PC-9 (cell line): ENCODE measurements at regions not wholly inside any gene's neighbourhood (a gene's known extent, or its start where the extent isn't known, plus 50 kb on each side); places are given as distances from the start of the nearest gene placed in this dataset.

Experiments used
- BruUV-seq: library from RNA; stranded (reverse); fragments of 400-500 nt; replicated peaks from 2 replicates; lab custom pipeline; 2021; lab: Mats Ljungman, UMichigan
- CTCF ChIA-PET: fragments of 300-600 bp; sonication (Branson Sonifier 250); formaldehyde crosslinking; loops from one replicate; lab custom pipeline; 2022; ENCODE audit warnings: antibody characterized with exemption; lab: Charles Lee
- POLR2A ChIA-PET: fragments of 300-600 bp; sonication (Branson Sonifier 250); formaldehyde crosslinking; loops from one replicate; lab custom pipeline; 2022; ENCODE audit warnings: antibody characterized with exemption; ENCODE audit not compliant: unreplicated experiment; lab: Charles Lee
- DNase-seq, 2 experiments: peaks; one replicate each; pipeline versions ENCODE4 v3.0.0 to v3.0.0-alpha.2; 2015 to 2022; ENCODE audit warnings: mixed read lengths in 1 of 2
- H2AFZ ChIP-seq: fragments of 200-600 bp; sonication (generic); 2 replicates; pipeline ENCODE4 v1.8.1; 2017; ENCODE audit warnings: antibody characterized with exemption
- H3F3A ChIP-seq: fragments of 200-600 bp; sonication (generic); 2 replicates; pipeline ENCODE4 v1.8.1; 2017; ENCODE audit warnings: antibody characterized with exemption, mild to moderate bottlenecking, low read depth; ENCODE audit not compliant: insufficient read depth
- H3K27ac ChIP-seq: fragments of 200-600 bp; sonication (generic); 2 replicates; pipeline ENCODE4 v1.6.1; 2016; ENCODE audit warnings: mixed run types
- H3K27me3 ChIP-seq: fragments of 200-600 bp; sonication (generic); 2 replicates; pipeline ENCODE4 v1.6.1; 2016; ENCODE audit warnings: low read depth, mixed run types; ENCODE audit not compliant: insufficient read depth
- H3K36me3 ChIP-seq: fragments of 200-600 bp; sonication (generic); 2 replicates; pipeline ENCODE4 v1.6.1; 2016; ENCODE audit warnings: low read depth, mixed run types
- H3K4me1 ChIP-seq: fragments of 200-600 bp; sonication (generic); replicated peaks from 2 replicates; pipeline ENCODE4 v1.6.1; 2016; ENCODE audit warnings: mixed run types; ENCODE audit not compliant: insufficient read depth
- H3K4me2 ChIP-seq: fragments of 200-600 bp; sonication (generic); 2 replicates; pipeline ENCODE4 v1.6.1; 2017; ENCODE audit warnings: mixed run types
- H3K4me3 ChIP-seq: fragments of 200-600 bp; sonication (generic); 2 replicates; pipeline ENCODE4 v1.6.1; 2016; ENCODE audit warnings: mixed run types
- H3K79me2 ChIP-seq: fragments of 200-600 bp; sonication (generic); 2 replicates; pipeline ENCODE4 v1.6.1; 2017; ENCODE audit warnings: low read depth, mixed run types
- H3K9me2 ChIP-seq: fragments of 200-600 bp; sonication (generic); 2 replicates; pipeline ENCODE4 v1.8.1; 2017; ENCODE audit warnings: mild to moderate bottlenecking; ENCODE audit not compliant: insufficient read depth
- H3K9me3 ChIP-seq: fragments of 200-600 bp; sonication (generic); 2 replicates; pipeline ENCODE4 v1.8.1; 2016; ENCODE audit warnings: low read depth; ENCODE audit not compliant: insufficient read depth
- H4K20me1 ChIP-seq: fragments of 200-600 bp; sonication (generic); 2 replicates; pipeline ENCODE4 v1.8.1; 2017; ENCODE audit not compliant: insufficient read depth
- EZH2 ChIP-seq: fragments of 200-600 bp; sonication (generic); IDR thresholded peaks from 2 replicates; pipeline ENCODE4 v1.8.0; 2017; ENCODE audit warnings: antibody characterized with exemption, low read depth
- intact Hi-C: fragments of 100-400 bp; cut with micrococcal nuclease; formaldehyde crosslinking; loops from one replicate; pipeline ENCODE4 v1.10.0; 2022; ENCODE audit not compliant: unreplicated experiment
- TF ChIP-seq, protein P1 (sequence below): fragments of 200-600 bp; sonication (generic); conservative IDR thresholded peaks from 2 replicates; pipeline ENCODE4 v1.6.1; 2017; ENCODE audit warnings: mixed run types, antibody characterized with exemption, mild to moderate bottlenecking, moderate library complexity

DNA sequence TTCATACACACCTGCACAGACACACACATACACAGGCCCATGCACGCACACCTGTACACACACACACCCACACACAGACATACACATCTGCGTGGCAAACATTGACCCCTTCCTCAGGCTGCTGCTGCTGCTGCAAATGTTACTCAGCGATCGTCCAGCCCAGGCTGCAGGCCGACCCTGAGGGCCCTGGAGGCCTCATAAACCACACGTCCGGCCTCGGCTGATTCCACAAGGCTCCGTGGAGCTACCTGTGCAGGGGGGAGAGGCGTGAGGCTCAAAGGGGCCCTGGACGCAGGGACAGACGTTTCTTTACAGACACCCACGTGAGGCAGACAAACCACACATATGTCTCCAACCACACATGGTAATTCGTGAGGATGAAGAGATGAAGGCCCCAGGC is 53.9 kb upstream of the PPP2R3B start:
- Histone ChIP-seq H4K20me1 (no peaks in the 10 kb centered on the region), H2AFZ (no peak overlapping the region), H3K27me3 (peaks cover 74% of the 10 kb centered on the region), H3K27ac (no peak overlapping the region), H3K36me3 (no peaks in the 10 kb centered on the region), H3K4me1 (no peaks in the 10 kb centered on the region), H3K79me2 (no peaks in the 10 kb centered on the region), H3K9me2 (no peaks in the 10 kb centered on the region), H3F3A (no peaks in the 10 kb centered on the region), H3K4me2 (no peak overlapping the region), H3K9me3 (no peaks in the 10 kb centered on the region), H3K4me3 (no peak overlapping the region)
- TF ChIP-seq, protein P1, sequence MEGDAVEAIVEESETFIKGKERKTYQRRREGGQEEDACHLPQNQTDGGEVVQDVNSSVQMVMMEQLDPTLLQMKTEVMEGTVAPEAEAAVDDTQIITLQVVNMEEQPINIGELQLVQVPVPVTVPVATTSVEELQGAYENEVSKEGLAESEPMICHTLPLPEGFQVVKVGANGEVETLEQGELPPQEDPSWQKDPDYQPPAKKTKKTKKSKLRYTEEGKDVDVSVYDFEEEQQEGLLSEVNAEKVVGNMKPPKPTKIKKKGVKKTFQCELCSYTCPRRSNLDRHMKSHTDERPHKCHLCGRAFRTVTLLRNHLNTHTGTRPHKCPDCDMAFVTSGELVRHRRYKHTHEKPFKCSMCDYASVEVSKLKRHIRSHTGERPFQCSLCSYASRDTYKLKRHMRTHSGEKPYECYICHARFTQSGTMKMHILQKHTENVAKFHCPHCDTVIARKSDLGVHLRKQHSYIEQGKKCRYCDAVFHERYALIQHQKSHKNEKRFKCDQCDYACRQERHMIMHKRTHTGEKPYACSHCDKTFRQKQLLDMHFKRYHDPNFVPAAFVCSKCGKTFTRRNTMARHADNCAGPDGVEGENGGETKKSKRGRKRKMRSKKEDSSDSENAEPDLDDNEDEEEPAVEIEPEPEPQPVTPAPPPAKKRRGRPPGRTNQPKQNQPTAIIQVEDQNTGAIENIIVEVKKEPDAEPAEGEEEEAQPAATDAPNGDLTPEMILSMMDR, result no peak
- no peak for TF ChIP-seq EZH2
- no TSS peak for BruUV-seq
- ChIA-PET POLR2A (no interaction called here), CTCF (no interaction called here)
- DNase-seq, result no peak
- intact Hi-C loops, result no loop called here

DNA sequence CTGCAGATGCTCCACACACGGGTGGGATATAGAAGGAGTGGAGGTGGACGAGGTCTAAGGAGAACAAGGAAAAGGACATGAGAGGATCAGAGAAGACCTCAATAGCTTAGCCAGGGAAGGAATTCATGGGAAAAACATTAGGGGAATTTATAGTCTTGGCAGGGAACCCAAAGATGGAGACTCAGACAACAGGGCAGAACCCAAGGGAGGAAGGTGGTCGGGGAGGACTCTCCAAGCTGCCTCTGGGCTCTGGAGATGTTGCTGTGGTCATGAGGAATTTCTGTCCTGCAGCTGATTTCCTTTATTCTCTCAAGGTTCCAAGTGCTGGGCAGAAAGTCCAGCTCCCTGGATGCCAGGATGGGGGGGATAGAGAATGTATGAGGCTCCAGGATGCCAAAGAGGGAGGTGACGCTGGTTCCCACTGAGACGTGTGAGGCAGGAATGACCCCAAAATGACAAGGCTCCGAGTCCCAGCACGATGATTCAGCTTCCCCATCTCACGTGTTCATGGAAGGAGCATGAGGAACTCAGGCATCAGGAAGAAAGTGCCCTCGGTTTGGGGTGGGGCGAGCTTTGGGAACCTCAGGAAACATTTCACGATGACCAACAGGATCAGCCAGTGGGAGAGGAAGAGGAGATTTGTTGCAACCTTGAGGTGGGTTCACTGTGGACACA is 57.0 kb upstream of the PPP2R3B start:
- Histone ChIP-seq H4K20me1 (no peaks in the 10 kb centered on the region), H3K79me2 (no peaks in the 10 kb centered on the region), H3K27me3 (peaks cover 87% of the 10 kb centered on the region), H3K36me3 (no peaks in the 10 kb centered on the region), H3K4me2 (no peak overlapping the region), H3F3A (no peaks in the 10 kb centered on the region), H3K4me1 (no peaks in the 10 kb centered on the region), H3K9me3 (no peaks in the 10 kb centered on the region), H3K9me2 (no peaks in the 10 kb centered on the region), H2AFZ (no peak overlapping the region), H3K4me3 (no peak overlapping the region), H3K27ac (no peak overlapping the region)
- no TSS peak for BruUV-seq
- ChIA-PET CTCF (no interaction called here), POLR2A (no interaction called here)
- TF ChIP-seq, protein P1, result no peak
- no peak for TF ChIP-seq EZH2
- DNase-seq, result no peak
- intact Hi-C loops, result no loop called here

DNA sequence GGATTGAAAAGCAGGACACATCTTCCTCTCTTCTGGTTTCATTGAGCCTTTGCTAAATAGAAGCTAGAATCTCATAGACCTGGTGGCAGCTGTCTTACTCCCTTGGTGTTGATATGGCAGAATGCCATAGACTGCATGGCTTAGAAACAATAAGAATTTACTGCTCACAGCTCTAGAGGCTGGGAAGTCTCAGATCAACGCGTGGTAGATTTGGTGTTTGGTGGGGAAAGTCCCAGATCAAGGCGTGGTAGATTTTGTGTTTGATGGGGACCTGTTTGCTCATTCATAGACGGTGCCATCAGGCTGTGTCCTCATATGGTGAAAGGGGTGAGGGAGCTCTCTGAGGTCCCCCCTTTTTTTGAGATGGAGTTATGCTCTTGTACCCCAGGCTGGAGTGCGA is 57.6 kb upstream of the PPP2R3B start:
- Histone ChIP-seq H3K36me3 (no peaks in the 10 kb centered on the region), H3F3A (no peaks in the 10 kb centered on the region), H3K79me2 (no peaks in the 10 kb centered on the region), H3K27me3 (peaks cover 85% of the 10 kb centered on the region), H3K4me1 (no peaks in the 10 kb centered on the region), H3K9me2 (no peaks in the 10 kb centered on the region), H2AFZ (no peak overlapping the region), H3K27ac (no peak overlapping the region), H3K4me3 (no peak overlapping the region), H3K9me3 (no peaks in the 10 kb centered on the region), H3K4me2 (no peak overlapping the region), H4K20me1 (no peaks in the 10 kb centered on the region)
- intact Hi-C loops, result no loop called here
- no peak for TF ChIP-seq EZH2
- TF ChIP-seq, protein P1, result no peak
- DNase-seq, result no peak
- ChIA-PET CTCF (no interaction called here), POLR2A (no interaction called here)
- no TSS peak for BruUV-seq
